Neural cell (in vitro differentiated cells): ENCODE measurements at regions not wholly inside any gene's neighbourhood (a gene's known extent, or its start where the extent isn't known, plus 50 kb on each side); places are given as distances from the start of the nearest gene placed in this dataset.

Experiments
- H2AFZ ChIP-seq: fragments of 200-600, 300-800 bp; sonication (generic), shearing (Covaris generic); 2 replicates; pipeline ENCODE4 v1.6.0; 2014; ENCODE audit warnings: low read depth, mild to moderate bottlenecking, antibody characterized with exemption, low read length, moderate library complexity
- H3F3A ChIP-seq: fragments of 200-600 bp; shearing (Covaris generic); 2 replicates; pipeline ENCODE4 v1.6.1; 2016; ENCODE audit warnings: mild to moderate bottlenecking, moderate library complexity, mixed read lengths, antibody characterized with exemption, low read length; ENCODE audit not compliant: insufficient read depth, poor library complexity, severe bottlenecking
- H3K27ac ChIP-seq: fragments of 200-600, 300-800 bp; sonication (generic), shearing (Covaris generic); 2 replicates; pipeline ENCODE4 v1.5.1; 2014; ENCODE audit warnings: mild to moderate bottlenecking, low read length, moderate library complexity
- H3K27me3 ChIP-seq: fragments of 300-800, 200-600 bp; sonication (generic), shearing (Covaris generic); 2 replicates; pipeline ENCODE4 v1.6.0; 2014; ENCODE audit warnings: mild to moderate bottlenecking, low read depth, low read length, moderate library complexity; ENCODE audit not compliant: insufficient read depth
- H3K36me3 ChIP-seq: fragments of 300-800, 200-600 bp; sonication (generic), shearing (Covaris generic); 2 replicates; pipeline ENCODE4 v1.5.1; 2014; ENCODE audit warnings: mild to moderate bottlenecking, antibody characterized with exemption, low read length, moderate library complexity; ENCODE audit not compliant: insufficient read depth
- H3K4me2 ChIP-seq: fragments of 300-800, 200-600 bp; sonication (generic), shearing (Covaris generic); 2 replicates; pipeline ENCODE4 v1.6.0; 2014; ENCODE audit warnings: mild to moderate bottlenecking, low read length
- H3K4me3 ChIP-seq: fragments of 300-800, 200-600 bp; sonication (generic), shearing (Covaris generic); 2 replicates; pipeline ENCODE4 v1.5.1; 2014; ENCODE audit warnings: mild to moderate bottlenecking, low read length, moderate library complexity
- H3K79me2 ChIP-seq: fragments of 200-600 bp; shearing (Covaris generic); replicated peaks from 2 replicates; pipeline ENCODE4 v1.6.0; 2014; ENCODE audit warnings: mild to moderate bottlenecking, low read length, moderate library complexity; ENCODE audit not compliant: insufficient read depth
- H3K9ac ChIP-seq: fragments of 300-800, 200-600 bp; sonication (generic), shearing (Covaris generic); 2 replicates; pipeline ENCODE4 v1.6.1; 2016; ENCODE audit warnings: mild to moderate bottlenecking, low read length, mixed read lengths
- H3K9me2 ChIP-seq: fragments of 200-600 bp; shearing (Covaris generic); 2 replicates; pipeline ENCODE4 v1.6.1; 2016; ENCODE audit warnings: mild to moderate bottlenecking, low read length, mixed read lengths; ENCODE audit not compliant: insufficient read depth
- H3K9me3 ChIP-seq: fragments of 200-600, 300-800 bp; sonication (generic), shearing (Covaris generic); 2 replicates; pipeline ENCODE4 v1.6.1; 2016; ENCODE audit warnings: mild to moderate bottlenecking, mixed run types, low read length, moderate library complexity, mixed read lengths
- H4K20me1 ChIP-seq: fragments of 200-600 bp; shearing (Covaris generic); 2 replicates; pipeline ENCODE4 v1.6.1; 2016; ENCODE audit warnings: mild to moderate bottlenecking, mixed run types; ENCODE audit not compliant: insufficient read depth
- CTCF ChIP-seq: fragments of 450-650 bp; IDR thresholded peaks from 2 replicates; pipeline ENCODE4 v1.5.1; 2014; ENCODE audit warnings: antibody characterized with exemption, mild to moderate bottlenecking, moderate library complexity; ENCODE audit not compliant: poor library complexity, severe bottlenecking
- EP300 ChIP-seq: fragments of 450-650 bp; conservative IDR thresholded peaks from 2 replicates; pipeline ENCODE4 v1.6.1; 2014; ENCODE audit warnings: antibody characterized with exemption, mild to moderate bottlenecking, moderate library complexity; ENCODE audit not compliant: poor library complexity, severe bottlenecking
- EZH2 ChIP-seq: fragments of 200-600, 300-800 bp; shearing (Covaris generic), sonication (generic); IDR thresholded peaks from 2 replicates; pipeline ENCODE4 v1.6.1; 2014; ENCODE audit warnings: antibody characterized with exemption, low read length, borderline replicate concordance, mild to moderate bottlenecking; ENCODE audit not compliant: insufficient read depth, poor library complexity, severe bottlenecking
- MXI1 ChIP-seq: fragments of 450-650 bp; conservative IDR thresholded peaks from 2 replicates; pipeline ENCODE4 v1.6.1; 2014; ENCODE audit warnings: antibody characterized with exemption, mild to moderate bottlenecking; ENCODE audit not compliant: poor library complexity, severe bottlenecking
- POLR2AphosphoS5 ChIP-seq: IDR thresholded peaks from 2 replicates; pipeline ENCODE4 v1.6.1; 2012
- RAD21 ChIP-seq: fragments of 450-650 bp; conservative IDR thresholded peaks from 2 replicates; pipeline ENCODE4 v1.6.1; 2014; ENCODE audit warnings: antibody characterized with exemption, mild to moderate bottlenecking, moderate library complexity
- REST ChIP-seq: IDR thresholded peaks from 2 replicates; pipeline ENCODE4 v1.6.1; 2012; ENCODE audit warnings: borderline replicate concordance
- SMC3 ChIP-seq: fragments of 450-650 bp; conservative IDR thresholded peaks from 2 replicates; pipeline ENCODE4 v1.6.1; 2014; ENCODE audit warnings: antibody characterized with exemption, mild to moderate bottlenecking, moderate library complexity; ENCODE audit not compliant: poor library complexity
- TAF1 ChIP-seq: IDR thresholded peaks from 2 replicates; pipeline ENCODE4 v1.6.1; 2012; ENCODE audit warnings: low read depth

GRCh38 chr9:20280330-20280729 lies 342.0 kb downstream of the MLLT3 start:
- TF ChIP-seq CTCF: no peak
- no peak for TF ChIP-seq TAF1
- no peak for TF ChIP-seq SMC3
- no peak for TF ChIP-seq EP300
- no peak for TF ChIP-seq RAD21
- no peak for TF ChIP-seq EZH2
- no peak for TF ChIP-seq POLR2AphosphoS5
- no peak for TF ChIP-seq MXI1
- TF ChIP-seq REST: no peak

GRCh38 chr9:20276762-20277161 lies 345.5 kb downstream of the MLLT3 start:
- H3K9me3 ChIP-seq: no peaks in the 10 kb centered on the region
- H3K4me3 ChIP-seq: no peak overlapping the region
- no peaks in the 10 kb centered on the region for H3K79me2 ChIP-seq
- H3K36me3 ChIP-seq: no peaks in the 10 kb centered on the region
- H3K27ac ChIP-seq: no peak overlapping the region
- no peaks in the 10 kb centered on the region for H4K20me1 ChIP-seq
- no peak overlapping the region for H3K4me2 ChIP-seq
- no peaks in the 10 kb centered on the region for H3F3A ChIP-seq
- no peaks in the 10 kb centered on the region for H3K9me2 ChIP-seq
- no peak overlapping the region for H2AFZ ChIP-seq
- TF ChIP-seq EP300 (no peak), CTCF (no peak), SMC3 (no peak), POLR2AphosphoS5 (no peak), RAD21 (no peak), MXI1 (no peak), TAF1 (no peak), REST (no peak), EZH2 (no peak)
- no peaks in the 10 kb centered on the region for H3K27me3 ChIP-seq
- H3K9ac ChIP-seq: no peak overlapping the region

More at GRCh38 chr9:20280330-20280729, 342.0 kb downstream of the MLLT3 start:
- H2AFZ ChIP-seq: no peak overlapping the region
- no peaks in the 10 kb centered on the region for H3K9me3 ChIP-seq
- H3K9me2 ChIP-seq: no peaks in the 10 kb centered on the region
- H3K27me3 ChIP-seq: no peaks in the 10 kb centered on the region
- H3K36me3 ChIP-seq: no peaks in the 10 kb centered on the region
- no peak overlapping the region for H3K27ac ChIP-seq
- H3K9ac ChIP-seq: no peak overlapping the region
- no peaks in the 10 kb centered on the region for H4K20me1 ChIP-seq
- no peak overlapping the region for H3K4me2 ChIP-seq
- no peak overlapping the region for H3K4me3 ChIP-seq
- no peaks in the 10 kb centered on the region for H3K79me2 ChIP-seq
- no peaks in the 10 kb centered on the region for H3F3A ChIP-seq
